AG09309 (cell line): ENCODE measurements at regions not wholly inside any gene's neighbourhood (a gene's known extent, or its start where the extent isn't known, plus 50 kb on each side); places are given as distances from the start of the nearest gene placed in this dataset.

ENCODE experiments used
- DNase-seq: peaks from one replicate; pipeline ENCODE4 v3.0.0-alpha.2; 2010; ENCODE audit warnings: low read depth
- H3K4me3 ChIP-seq: 2 replicates; pipeline ENCODE4 v1.5.1; 2011; ENCODE audit warnings: mild to moderate bottlenecking, low read depth, low read length, moderate library complexity; ENCODE audit not compliant: control insufficient read depth
- CTCF ChIP-seq: IDR thresholded peaks from 2 replicates; pipeline ENCODE4 v1.5.1; 2011; ENCODE audit warnings: mild to moderate bottlenecking, low read depth, low read length, inconsistent platforms; ENCODE audit not compliant: insufficient read depth, control insufficient read depth; ENCODE audit errors: missing control alignments

DNA sequence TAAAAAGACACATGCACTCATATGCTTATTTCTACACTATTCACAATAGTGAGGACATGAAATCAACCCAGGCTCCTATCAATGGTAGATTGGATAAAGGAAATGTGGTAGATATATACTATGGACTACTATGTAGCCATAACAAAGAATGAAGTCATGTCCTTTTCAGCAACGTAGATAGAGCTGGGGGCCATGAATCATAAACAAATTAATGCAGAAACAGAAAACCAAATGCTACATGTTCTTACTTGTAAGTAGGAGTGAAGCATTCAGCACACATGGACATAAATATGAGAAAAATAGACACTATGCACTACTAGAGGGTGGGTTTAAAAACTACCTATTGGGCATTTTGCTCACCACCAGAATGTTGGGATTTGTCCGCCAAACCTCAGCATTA lies 278.0 kb upstream of the MIS18BP1 start:
- no peak overlapping the region for H3K4me3 ChIP-seq
- DNase-seq, result no peak
- no peak for TF ChIP-seq CTCF

DNA sequence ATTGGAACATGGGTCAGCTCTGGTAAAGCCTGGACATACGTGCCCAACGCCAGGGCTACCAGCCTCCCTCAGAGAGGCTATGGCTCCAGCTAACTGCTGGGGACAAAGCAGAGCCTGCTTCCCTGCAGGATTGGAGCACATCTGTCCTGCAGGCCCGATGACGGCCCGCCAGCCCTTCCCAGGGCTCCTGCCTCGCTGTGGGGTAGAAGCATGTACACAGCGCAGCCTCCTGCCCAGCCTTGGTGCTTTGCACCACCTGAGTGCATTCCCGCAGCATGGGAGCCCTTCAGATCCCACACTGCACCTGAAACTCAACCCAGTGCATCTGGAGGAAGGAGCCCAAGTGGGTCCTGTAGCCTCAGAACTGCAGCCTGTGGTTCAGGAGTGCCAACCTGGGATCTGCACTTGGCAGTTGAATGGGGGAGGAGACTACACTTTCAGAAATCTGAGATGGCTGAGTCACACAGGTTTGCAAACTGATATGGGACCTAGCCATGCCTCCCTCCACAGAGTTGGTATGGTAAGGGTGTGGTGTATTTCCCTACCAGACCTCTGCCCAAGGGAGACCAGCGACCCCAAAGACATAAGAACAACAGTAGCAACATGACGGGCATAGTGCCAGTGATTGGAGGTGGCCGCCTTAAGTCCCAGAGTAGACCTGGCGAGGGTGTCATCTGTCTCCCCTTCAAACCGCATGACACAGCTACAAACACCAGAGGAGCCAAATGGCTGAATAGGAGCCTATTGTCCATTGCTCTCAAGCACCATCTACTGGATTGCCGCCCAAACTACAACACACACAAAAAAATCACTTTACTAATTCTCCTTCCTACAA lies 273.9 kb upstream of the MIS18BP1 start:
- no peak for DNase-seq
- no peak overlapping the region for H3K4me3 ChIP-seq
- TF ChIP-seq CTCF, result peak; percentile 13

DNA sequence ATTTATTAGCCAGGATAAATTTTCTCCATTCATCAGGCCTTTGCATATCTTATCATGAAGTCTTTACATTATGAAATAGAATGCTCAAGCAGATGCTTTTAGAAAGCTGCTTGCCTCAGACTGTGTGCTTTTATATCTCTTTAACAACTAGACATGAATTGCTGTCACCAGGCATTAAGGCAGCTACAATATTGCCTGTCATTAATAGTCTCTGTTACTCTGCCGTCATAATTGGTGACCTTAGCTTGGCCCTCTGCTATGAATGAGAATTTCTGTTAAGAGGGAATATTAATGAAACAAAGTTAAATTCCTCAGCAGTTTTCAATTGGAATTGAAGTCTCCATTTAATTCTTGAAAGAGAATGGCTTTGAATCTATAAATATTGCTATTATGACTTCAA lies 266.8 kb upstream of the MIS18BP1 start:
- no peak for DNase-seq
- no peak for TF ChIP-seq CTCF
- H3K4me3 ChIP-seq, result no peak overlapping the region

GRCh38 chr14:45492876-45493275 lies 239.9 kb upstream of the MIS18BP1 start:
- H3K4me3 ChIP-seq, result no peak overlapping the region
- TF ChIP-seq CTCF, result no peak
- no peak for DNase-seq

- TF ChIP-seq CTCF, result no peak
- DNase-seq, result no peak
Observed at GRCh38 chr14:45491914-45492313, 238.9 kb upstream of the MIS18BP1 start.

GRCh38 chr14:45486599-45486998 lies 233.6 kb upstream of the MIS18BP1 start:
- DNase-seq, result no peak
- H3K4me3 ChIP-seq, result no peak overlapping the region
- TF ChIP-seq CTCF, result no peak

More at GRCh38 chr14:45491914-45492313, 238.9 kb upstream of the MIS18BP1 start:
- no peak overlapping the region for H3K4me3 ChIP-seq

DNA sequence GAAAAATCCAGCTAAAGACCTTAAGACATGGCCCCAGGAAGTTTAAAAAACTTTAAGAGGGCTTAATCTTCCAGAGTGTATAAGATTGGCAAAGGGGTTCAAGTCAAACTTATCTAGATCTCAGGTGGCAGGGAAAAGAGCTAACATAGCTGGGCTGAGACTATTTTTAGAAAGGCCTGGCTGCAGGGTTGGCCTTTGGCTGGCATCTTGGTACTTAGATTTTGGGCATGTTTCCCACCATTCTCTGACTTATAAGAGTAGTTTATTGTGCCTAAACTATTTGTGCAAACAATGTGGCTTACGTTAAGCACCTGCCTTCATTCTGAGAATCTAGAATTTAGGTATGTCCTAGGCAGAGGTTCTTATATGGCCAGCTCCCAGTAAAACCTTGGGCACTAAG lies 214.0 kb upstream of the MIS18BP1 start:
- no peak for TF ChIP-seq CTCF
- H3K4me3 ChIP-seq, result no peak overlapping the region
- DNase-seq, result no peak
